IPS-20b (cell line): ENCODE measurements at regions not wholly inside any gene's neighbourhood (a gene's known extent, or its start where the extent isn't known, plus 50 kb on each side); places are given as distances from the start of the nearest gene placed in this dataset.

Experiments
- H3K27ac ChIP-seq: one replicate; pipeline ENCODE4 v1.5.1; 2013; ENCODE audit warnings: low read length
- H3K27me3 ChIP-seq: 2 replicates; pipeline ENCODE4 v1.6.1; 2013; ENCODE audit warnings: mild to moderate bottlenecking, low read length, inconsistent platforms; ENCODE audit not compliant: insufficient read depth
- H3K36me3 ChIP-seq: 2 replicates; pipeline ENCODE4 v1.6.1; 2013; ENCODE audit warnings: low read depth, mild to moderate bottlenecking, inconsistent platforms, low read length, moderate library complexity; ENCODE audit not compliant: insufficient read depth
- H3K4me1 ChIP-seq: 2 replicates; pipeline ENCODE4 v1.6.1; 2013; ENCODE audit warnings: mild to moderate bottlenecking, control low read depth, inconsistent platforms, low read length, moderate library complexity; ENCODE audit not compliant: insufficient read depth
- H3K4me3 ChIP-seq: 2 replicates; pipeline ENCODE4 v1.5.1; 2013; ENCODE audit warnings: mild to moderate bottlenecking, low read length, inconsistent platforms
- H3K9ac ChIP-seq: 2 replicates; pipeline ENCODE4 v1.6.1; 2013; ENCODE audit warnings: low read depth, mild to moderate bottlenecking, inconsistent platforms, low read length, moderate library complexity
- H3K9me3 ChIP-seq: 2 replicates; pipeline ENCODE4 v1.6.1; 2013; ENCODE audit warnings: mild to moderate bottlenecking, low read depth, low read length, inconsistent platforms; ENCODE audit not compliant: insufficient read depth

DNA sequence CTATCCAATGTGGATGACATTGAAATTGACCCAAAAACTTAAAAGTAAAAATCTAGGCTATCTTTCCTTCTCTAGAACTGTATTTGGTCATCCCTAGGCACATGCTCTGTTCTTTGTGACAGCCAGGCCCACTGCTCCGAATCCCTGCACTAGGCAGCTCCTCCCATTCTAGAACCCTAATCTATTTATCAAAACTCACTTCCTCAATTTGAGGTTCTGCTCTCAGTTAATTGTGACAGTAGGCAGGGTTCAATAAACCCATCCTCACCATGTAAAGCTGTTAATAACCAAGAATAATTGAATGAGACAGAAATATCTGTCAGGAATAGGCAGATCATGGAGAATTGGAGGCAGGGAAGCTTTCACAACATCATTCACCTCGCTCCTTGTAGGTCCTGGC lies 51.9 kb upstream of the IRF2 start:
- Histone ChIP-seq H3K4me1 (no peaks in the 10 kb centered on the region; the same call in 1 of the 2 replicates), H3K27me3 (no peaks in the 10 kb centered on the region), H3K9ac (no peak overlapping the region), H3K27ac (no peak overlapping the region), H3K36me3 (no peaks in the 10 kb centered on the region), H3K4me3 (no peak overlapping the region), H3K9me3 (no peaks in the 10 kb centered on the region)
